GM12801 (cell line): ENCODE measurements at regions not wholly inside any gene's neighbourhood (a gene's known extent, or its start where the extent isn't known, plus 50 kb on each side); places are given as distances from the start of the nearest gene placed in this dataset.

Source experiments
- TF ChIP-seq, protein P1 (sequence below): IDR thresholded peaks from one replicate; pipeline ENCODE4 v1.5.1; 2011; ENCODE audit warnings: control low read depth; ENCODE audit not compliant: insufficient read length; ENCODE audit errors: extremely low read depth

DNA sequence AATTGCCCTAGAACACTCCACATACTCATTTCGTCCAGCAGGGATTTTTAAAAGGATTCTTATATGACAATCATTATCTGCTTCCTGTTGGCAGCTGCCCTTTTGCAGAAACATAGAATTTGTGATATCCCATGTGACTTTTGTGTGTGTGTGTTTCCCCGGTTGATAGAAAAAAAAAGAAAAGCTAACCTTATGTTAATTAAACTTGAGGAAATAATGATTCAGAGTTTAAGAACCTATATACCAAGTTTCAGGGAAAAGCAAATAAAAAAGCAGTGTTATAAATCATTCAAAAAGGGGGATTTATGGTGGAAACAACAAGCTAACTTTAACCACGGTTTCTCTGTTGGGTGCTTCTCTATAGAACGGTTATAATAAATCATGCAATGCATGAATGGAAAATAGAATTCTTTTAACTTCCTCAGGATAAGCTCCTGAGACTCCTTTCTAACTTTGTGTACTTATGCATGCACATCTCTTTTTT is 826.9 kb upstream of the EYS start:
- TF ChIP-seq, protein P1, sequence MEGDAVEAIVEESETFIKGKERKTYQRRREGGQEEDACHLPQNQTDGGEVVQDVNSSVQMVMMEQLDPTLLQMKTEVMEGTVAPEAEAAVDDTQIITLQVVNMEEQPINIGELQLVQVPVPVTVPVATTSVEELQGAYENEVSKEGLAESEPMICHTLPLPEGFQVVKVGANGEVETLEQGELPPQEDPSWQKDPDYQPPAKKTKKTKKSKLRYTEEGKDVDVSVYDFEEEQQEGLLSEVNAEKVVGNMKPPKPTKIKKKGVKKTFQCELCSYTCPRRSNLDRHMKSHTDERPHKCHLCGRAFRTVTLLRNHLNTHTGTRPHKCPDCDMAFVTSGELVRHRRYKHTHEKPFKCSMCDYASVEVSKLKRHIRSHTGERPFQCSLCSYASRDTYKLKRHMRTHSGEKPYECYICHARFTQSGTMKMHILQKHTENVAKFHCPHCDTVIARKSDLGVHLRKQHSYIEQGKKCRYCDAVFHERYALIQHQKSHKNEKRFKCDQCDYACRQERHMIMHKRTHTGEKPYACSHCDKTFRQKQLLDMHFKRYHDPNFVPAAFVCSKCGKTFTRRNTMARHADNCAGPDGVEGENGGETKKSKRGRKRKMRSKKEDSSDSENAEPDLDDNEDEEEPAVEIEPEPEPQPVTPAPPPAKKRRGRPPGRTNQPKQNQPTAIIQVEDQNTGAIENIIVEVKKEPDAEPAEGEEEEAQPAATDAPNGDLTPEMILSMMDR = no peak

DNA sequence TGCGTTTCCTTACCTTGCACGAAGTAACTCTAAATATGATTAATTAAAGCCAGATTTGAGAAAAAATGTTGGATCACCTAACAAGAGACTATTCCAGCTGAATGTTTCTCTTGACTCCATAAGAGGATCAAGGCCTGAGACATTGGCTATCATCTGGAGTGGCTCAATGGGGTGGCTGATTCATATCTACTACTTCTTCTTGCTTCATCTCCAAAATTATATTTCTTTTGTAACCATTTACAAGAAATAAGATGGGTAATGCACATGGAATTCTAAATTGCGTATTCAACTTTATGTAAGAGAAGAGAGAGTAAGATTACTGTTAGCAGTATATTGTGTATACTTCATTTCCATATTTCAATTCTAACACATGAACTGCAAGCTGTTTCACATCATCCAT is 819.0 kb upstream of the EYS start:
- TF ChIP-seq, protein P1 = no peak

- TF ChIP-seq, protein P1 = no peak
These were observed 815.8 kb upstream of the EYS start for GRCh38 chr6:66522864-66523263.

DNA sequence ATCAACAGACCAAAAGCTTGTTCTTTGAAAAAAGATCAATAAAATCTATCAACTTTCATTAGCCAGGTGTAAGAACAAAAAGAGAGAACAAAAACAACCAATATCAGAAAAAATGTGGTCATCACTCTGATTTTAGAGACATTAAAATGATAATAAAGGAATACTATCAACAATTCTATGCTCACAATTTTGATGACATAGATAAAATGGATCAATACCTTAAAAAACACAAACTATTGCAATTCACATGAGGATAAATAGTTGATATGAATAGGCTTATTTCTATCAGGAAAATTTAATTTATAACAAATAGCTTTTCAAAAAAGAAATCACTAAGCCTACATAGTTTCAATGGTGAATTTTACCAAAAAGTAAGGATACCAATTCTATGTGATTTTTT is 809.4 kb upstream of the EYS start:
- TF ChIP-seq, protein P1 = no peak

DNA sequence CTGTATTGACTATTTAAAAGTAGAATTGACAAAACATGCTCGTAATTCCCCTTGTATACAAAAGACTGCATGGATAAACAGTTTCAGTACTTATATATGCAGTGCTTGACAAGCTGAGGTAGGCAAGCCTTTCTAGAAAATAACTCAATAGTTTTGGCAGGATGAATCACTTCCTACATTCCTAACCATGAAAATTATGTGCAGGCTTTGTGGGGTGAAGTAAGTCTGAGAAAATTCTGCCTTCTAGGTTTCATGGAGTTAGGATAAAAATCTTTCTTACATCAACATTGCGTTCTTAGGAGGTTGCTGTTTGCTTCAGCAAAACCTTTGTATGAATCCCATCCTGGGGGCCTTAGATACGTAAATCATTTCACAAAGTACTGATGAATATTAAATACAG is 801.4 kb upstream of the EYS start:
- TF ChIP-seq, protein P1 = no peak

GRCh38 chr6:66499851-66500250 is 792.8 kb upstream of the EYS start:
- TF ChIP-seq, protein P1 = no peak

- TF ChIP-seq, protein P1 = no peak
These were observed 789.6 kb upstream of the EYS start for GRCh38 chr6:66496659-66497058.
